Gastrocnemius medialis (tissue), 4 donors: ENCODE measurements at regions not wholly inside any gene's neighbourhood (a gene's known extent, or its start where the extent isn't known, plus 50 kb on each side); places are given as distances from the start of the nearest gene placed in this dataset.
A peak's percentile ranks its signal among the peaks of the same experiment; 100 is the strongest.

Experiments used
- ATAC-seq, 2 donors: fragments of 150-250 bp; one replicate each; pipeline ENCODE4 v1.9.1; 2016
- DNase-seq, 2 donors: peaks; one replicate each; pipeline ENCODE4 v3.0.0-alpha.2; 2019
- H3K27ac ChIP-seq, 4 donors: fragments of 200-600 bp; sonication (generic); 1 replicate in 1 of 4; 2 replicates in 3 of 4; pipeline ENCODE4 v1.5.1; 2016 to 2018; ENCODE audit warnings: mild to moderate bottlenecking in 2 of 4, moderate library complexity in 1 of 4
- H3K27me3 ChIP-seq, 3 donors: fragments of 200-600 bp; sonication (generic) in 2 of 3; 1 replicate in 1 of 3; 2 replicates in 2 of 3; pipeline versions ENCODE4 v1.5.1 to v1.6.0; 2016 to 2019; ENCODE audit warnings: mild to moderate bottlenecking in 1 of 3, moderate library complexity in 1 of 3
- H3K36me3 ChIP-seq, 2 donors: fragments of 200-600 bp; sonication (generic) in 1 of 2; one replicate each; pipeline ENCODE4 v1.5.1; 2017 to 2018
- H3K4me1 ChIP-seq, 2 donors: fragments of 200-600 bp; sonication (generic) in 1 of 2; one replicate each; pipeline ENCODE4 v1.5.1; 2016 to 2017; ENCODE audit warnings: mild to moderate bottlenecking in 2 of 2
- H3K4me3 ChIP-seq, 4 donors: fragments of 200-600 bp; sonication (generic) in 3 of 4; 1 replicate in 1 of 4; 2 replicates in 3 of 4; pipeline ENCODE4 v1.5.1; 2016 to 2019; ENCODE audit warnings: mild to moderate bottlenecking in 2 of 4
- H3K9me3 ChIP-seq, 3 donors: fragments of 200-600 bp; sonication (generic) in 2 of 3; 1 replicate in 1 of 3; 2 replicates in 2 of 3; pipeline ENCODE4 v1.5.1; 2016 to 2019
- POLR2A ChIP-seq, 2 donors: fragments of 450-650 bp; IDR thresholded peaks; one replicate each; pipeline ENCODE4 v1.6.1; 2017; ENCODE audit warnings: antibody characterized with exemption in 2 of 2, mild to moderate bottlenecking in 2 of 2, moderate library complexity in 2 of 2
- in situ Hi-C, 4 donors: fragments of 200-750 bp; cut with MboI; loops; one replicate each; pipeline versions ENCODE4 v1.15.0 to v1.8.0; 2017; ENCODE audit warnings: low sequenced_read_pairs in 4 of 4
- intact Hi-C: fragments of 100-400 bp; cut with DNase I; formaldehyde crosslinking; loops from one replicate; pipeline ENCODE4 v1.15.1; 2023; ENCODE audit warnings: low total_unique reads
- TF ChIP-seq, protein P1 (sequence below), 5 experiments: fragments of 450-650 bp in 3 of 5; fragments of 200-600 bp in 2 of 5; sonication (generic) in 2 of 5; IDR thresholded peaks in 4 of 5; conservative IDR thresholded peaks in 1 of 5; 1 replicate in 4 of 5; 2 replicates in 1 of 5; pipeline ENCODE4 v1.5.1; 2016 to 2019; ENCODE audit warnings: antibody characterized with exemption in 5 of 5, mild to moderate bottlenecking in 3 of 5, moderate library complexity in 3 of 5

DNA sequence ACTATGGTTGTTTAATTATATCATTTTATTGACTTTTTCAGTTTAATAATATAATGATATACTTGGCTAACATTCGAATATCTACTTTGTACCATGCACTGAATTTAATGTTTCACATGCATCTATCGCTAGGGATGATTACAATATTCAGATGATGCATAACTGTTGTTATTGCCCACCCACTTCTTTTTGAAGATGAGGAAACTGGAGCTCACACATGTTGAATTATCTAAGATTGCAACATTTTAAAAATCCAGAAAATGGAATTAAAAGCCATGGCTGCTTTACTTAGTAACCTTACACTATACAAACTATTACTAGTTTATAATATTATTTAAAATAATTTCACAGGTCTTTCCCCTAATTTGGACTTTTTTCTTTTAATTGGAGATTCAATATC, 171.7 kb downstream of the TLR4 start:
- H3K36me3 ChIP-seq: no peaks in the 10 kb centered on the region
- no peaks in the 10 kb centered on the region for H3K9me3 ChIP-seq
- no peak for TF ChIP-seq POLR2A (IDR thresholded peaks at IDR 0.05)
- DNase-seq (no peak), ATAC-seq (no peak)
- H3K27ac ChIP-seq: no peak overlapping the region
- H3K27me3 ChIP-seq: no peaks in the 10 kb centered on the region
- in situ Hi-C loops: loop anchor here in 1 of 4 donors (10.0 to 25.0 kb wide), 2 partner anchors 61 to 214 kb away; no protein-coding TSS in a partner anchor
- intact Hi-C loops: no loop called here
- no peak overlapping the region for H3K4me3 ChIP-seq
- no peaks in the 10 kb centered on the region for H3K4me1 ChIP-seq

DNA sequence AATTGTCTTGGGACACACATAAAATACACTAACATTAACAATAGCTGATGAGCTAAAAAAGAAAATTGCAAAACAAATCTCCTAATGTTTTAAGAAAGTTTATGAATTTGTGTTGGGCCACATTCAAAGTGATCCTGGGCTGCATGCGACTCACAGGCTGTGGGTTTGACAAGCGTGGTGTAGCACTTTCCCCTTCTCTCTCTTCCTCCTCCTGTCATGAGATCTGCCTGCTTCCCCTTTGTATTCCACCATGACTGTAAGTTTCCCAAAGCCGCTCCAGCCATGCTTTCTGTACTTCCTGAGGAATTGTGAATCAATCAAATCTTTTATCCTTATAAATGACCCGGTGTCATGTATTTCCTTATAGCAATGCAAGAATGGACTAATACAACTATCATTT, 178.0 kb downstream of the TLR4 start:
- in situ Hi-C loops: loop anchor here in 1 of 4 donors (25.0 kb wide), 1 partner anchor 220 kb away; no protein-coding TSS in a partner anchor
- Histone ChIP-seq H3K27ac (no peak overlapping the region), H3K4me1 (no peaks in the 10 kb centered on the region), H3K9me3 (no peaks in the 10 kb centered on the region), H3K27me3 (no peaks in the 10 kb centered on the region), H3K36me3 (no peaks in the 10 kb centered on the region), H3K4me3 (no peak overlapping the region)
- ATAC-seq (no peak), DNase-seq (peak in 1 of 2 donors; percentile 2)
- intact Hi-C loops: no loop called here
- TF ChIP-seq POLR2A (IDR thresholded peaks at IDR 0.05): no peak
- TF ChIP-seq, protein P1, sequence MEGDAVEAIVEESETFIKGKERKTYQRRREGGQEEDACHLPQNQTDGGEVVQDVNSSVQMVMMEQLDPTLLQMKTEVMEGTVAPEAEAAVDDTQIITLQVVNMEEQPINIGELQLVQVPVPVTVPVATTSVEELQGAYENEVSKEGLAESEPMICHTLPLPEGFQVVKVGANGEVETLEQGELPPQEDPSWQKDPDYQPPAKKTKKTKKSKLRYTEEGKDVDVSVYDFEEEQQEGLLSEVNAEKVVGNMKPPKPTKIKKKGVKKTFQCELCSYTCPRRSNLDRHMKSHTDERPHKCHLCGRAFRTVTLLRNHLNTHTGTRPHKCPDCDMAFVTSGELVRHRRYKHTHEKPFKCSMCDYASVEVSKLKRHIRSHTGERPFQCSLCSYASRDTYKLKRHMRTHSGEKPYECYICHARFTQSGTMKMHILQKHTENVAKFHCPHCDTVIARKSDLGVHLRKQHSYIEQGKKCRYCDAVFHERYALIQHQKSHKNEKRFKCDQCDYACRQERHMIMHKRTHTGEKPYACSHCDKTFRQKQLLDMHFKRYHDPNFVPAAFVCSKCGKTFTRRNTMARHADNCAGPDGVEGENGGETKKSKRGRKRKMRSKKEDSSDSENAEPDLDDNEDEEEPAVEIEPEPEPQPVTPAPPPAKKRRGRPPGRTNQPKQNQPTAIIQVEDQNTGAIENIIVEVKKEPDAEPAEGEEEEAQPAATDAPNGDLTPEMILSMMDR (IDR thresholded peaks at IDR 0.05 in 4 of 5, conservative IDR thresholded peaks at IDR 0.05 in 1 of 5): no peak

DNA sequence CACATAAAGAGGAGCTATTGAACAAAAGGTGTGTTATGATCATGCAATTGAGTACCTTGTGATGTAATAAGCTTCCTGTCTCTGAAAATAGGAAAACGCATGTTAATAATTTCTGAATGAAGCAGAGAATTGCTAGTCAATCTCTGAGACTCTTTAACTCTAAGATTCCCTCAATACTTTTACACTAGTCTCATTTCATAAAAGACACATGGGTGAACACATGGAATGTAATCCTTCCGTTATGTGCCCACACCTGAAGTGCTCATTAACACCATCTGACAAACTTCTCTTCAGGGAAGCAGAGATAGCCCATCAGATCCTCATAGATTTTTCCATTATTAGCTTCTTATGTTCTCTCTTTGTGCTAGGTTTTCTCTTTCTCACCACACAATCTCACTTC, 182.4 kb downstream of the TLR4 start:
- no peaks in the 10 kb centered on the region for H3K4me1 ChIP-seq
- TF ChIP-seq, protein P1 (IDR thresholded peaks at IDR 0.05 in 4 of 5, conservative IDR thresholded peaks at IDR 0.05 in 1 of 5): no peak
- no peak for TF ChIP-seq POLR2A (IDR thresholded peaks at IDR 0.05)
- no peaks in the 10 kb centered on the region for H3K27me3 ChIP-seq
- no peaks in the 10 kb centered on the region for H3K9me3 ChIP-seq
- in situ Hi-C loops: loop anchor here in 1 of 4 donors (25.0 kb wide), 1 partner anchor 224 kb away; no protein-coding TSS in a partner anchor
- DNase-seq (no peak), ATAC-seq (no peak)
- H3K4me3 ChIP-seq: no peak overlapping the region
- H3K36me3 ChIP-seq: no peaks in the 10 kb centered on the region
- intact Hi-C loops: no loop called here
- H3K27ac ChIP-seq: no peak overlapping the region

DNA sequence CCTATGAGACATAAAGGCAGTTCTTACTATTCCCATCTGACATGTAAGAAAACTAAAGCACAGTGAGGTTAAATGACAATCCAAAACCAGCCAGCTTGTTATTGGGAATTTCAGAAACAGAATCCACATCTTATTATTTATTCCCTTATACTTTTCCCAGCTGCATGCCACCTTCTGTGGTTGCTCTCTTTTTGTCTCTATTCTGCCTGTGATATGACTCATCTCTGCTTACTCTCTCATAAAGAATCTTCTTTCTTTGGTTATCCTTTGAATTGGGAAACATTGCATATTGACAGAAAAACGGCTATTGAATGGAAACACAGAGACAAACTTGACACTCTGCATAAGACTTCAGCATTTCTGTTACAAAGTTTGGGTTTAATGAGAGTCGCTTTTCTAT, 183.2 kb downstream of the TLR4 start:
- no peak for ATAC-seq
- no peaks in the 10 kb centered on the region for H3K9me3 ChIP-seq
- no peak overlapping the region for H3K27ac ChIP-seq
- H3K4me3 ChIP-seq: no peak overlapping the region
- H3K27me3 ChIP-seq: no peaks in the 10 kb centered on the region
- H3K4me1 ChIP-seq: no peaks in the 10 kb centered on the region
- no peaks in the 10 kb centered on the region for H3K36me3 ChIP-seq
- in situ Hi-C loops: loop anchor here in 1 of 4 donors (25.0 kb wide), 1 partner anchor 225 kb away; no protein-coding TSS in a partner anchor
- DNase-seq: no peak
- intact Hi-C loops: no loop called here
- TF ChIP-seq POLR2A (IDR thresholded peaks at IDR 0.05): no peak
- TF ChIP-seq, protein P1 (IDR thresholded peaks at IDR 0.05 in 4 of 5, conservative IDR thresholded peaks at IDR 0.05 in 1 of 5): no peak

DNA sequence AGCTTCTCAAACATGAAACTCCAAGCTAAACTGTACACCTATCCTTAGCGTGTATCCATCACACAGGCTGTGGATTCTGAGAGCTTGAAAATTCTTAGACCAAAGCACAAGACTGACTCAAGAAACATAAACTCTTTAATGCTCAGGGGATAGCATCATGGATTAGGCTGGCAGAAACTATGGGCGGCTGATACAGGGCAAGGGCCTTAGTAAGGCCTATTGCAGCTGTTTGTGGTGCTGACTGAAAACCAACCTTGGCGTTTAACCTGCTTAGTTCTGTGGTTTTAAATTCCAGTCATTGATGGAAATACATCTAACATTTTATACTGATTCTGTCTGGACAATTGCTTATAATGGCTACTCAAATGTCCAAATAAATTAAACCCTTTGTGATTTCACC, 183.7 kb downstream of the TLR4 start:
- Histone ChIP-seq H3K36me3 (no peaks in the 10 kb centered on the region), H3K9me3 (no peaks in the 10 kb centered on the region), H3K4me1 (no peaks in the 10 kb centered on the region), H3K27me3 (no peaks in the 10 kb centered on the region), H3K27ac (no peak overlapping the region), H3K4me3 (no peak overlapping the region)
- in situ Hi-C loops: loop anchor here in 1 of 4 donors (25.0 kb wide), 1 partner anchor 226 kb away; no protein-coding TSS in a partner anchor
- TF ChIP-seq, protein P1 (IDR thresholded peaks at IDR 0.05 in 4 of 5, conservative IDR thresholded peaks at IDR 0.05 in 1 of 5): no peak
- TF ChIP-seq POLR2A (IDR thresholded peaks at IDR 0.05): no peak
- intact Hi-C loops: no loop called here
- DNase-seq (no peak), ATAC-seq (no peak)
